HuH-7 (cell line): ENCODE measurements at regions not wholly inside any gene's neighbourhood (a gene's known extent, or its start where the extent isn't known, plus 50 kb on each side); places are given as distances from the start of the nearest gene placed in this dataset.

ENCODE experiments used
- DNase-seq: peaks from one replicate; pipeline ENCODE4 v3.0.0; 2011; ENCODE audit warnings: low spot score

- DNase-seq: no peak
Observed at GRCh38 chr11:115598257-115598901, 94.2 kb upstream of the CADM1 start.

GRCh38 chr11:115591380-115591779, 87.2 kb upstream of the CADM1 start:
- no peak for DNase-seq

- DNase-seq: no peak
Observed at GRCh38 chr11:115590254-115590653, 86.0 kb upstream of the CADM1 start.

GRCh38 chr11:115587718-115588342, 83.6 kb upstream of the CADM1 start:
- no peak for DNase-seq

- no peak for DNase-seq
Observed at GRCh38 chr11:115585361-115586024, 81.3 kb upstream of the CADM1 start.

GRCh38 chr11:115581871-115582639, 77.8 kb upstream of the CADM1 start:
- peak; percentile 30 for DNase-seq

- DNase-seq: no peak
Observed at GRCh38 chr11:115580927-115581680, 76.9 kb upstream of the CADM1 start.

- no peak for DNase-seq
Observed at GRCh38 chr11:115580416-115580815, 76.2 kb upstream of the CADM1 start.

GRCh38 chr11:115579181-115579825, 75.1 kb upstream of the CADM1 start:
- DNase-seq: no peak

GRCh38 chr11:115578275-115578674, 74.1 kb upstream of the CADM1 start:
- DNase-seq: no peak

- DNase-seq: no peak
Observed at GRCh38 chr11:115577701-115578100, 73.5 kb upstream of the CADM1 start.

GRCh38 chr11:115576606-115577380, 72.6 kb upstream of the CADM1 start:
- no peak for DNase-seq

GRCh38 chr11:115572551-115572950, 68.3 kb upstream of the CADM1 start:
- DNase-seq: no peak

- no peak for DNase-seq
Observed at GRCh38 chr11:115566180-115566764, 62.1 kb upstream of the CADM1 start.

- DNase-seq: no peak
Observed at GRCh38 chr11:115564851-115565250, 60.6 kb upstream of the CADM1 start.

GRCh38 chr11:115561116-115561515, 56.9 kb upstream of the CADM1 start:
- DNase-seq: no peak

- DNase-seq: no peak
Observed at GRCh38 chr11:115558635-115559034, 54.4 kb upstream of the CADM1 start.

- no peak for DNase-seq
Observed at GRCh38 chr11:115557681-115558080, 53.5 kb upstream of the CADM1 start.

- DNase-seq: no peak
Observed at GRCh38 chr11:115556984-115557383, 52.8 kb upstream of the CADM1 start.
